Psoas muscle (tissue), 7 donors: ENCODE measurements at regions not wholly inside any gene's neighbourhood (a gene's known extent, or its start where the extent isn't known, plus 50 kb on each side); places are given as distances from the start of the nearest gene placed in this dataset.

Experiments used
- ATAC-seq, 4 donors: fragments of 200-7000 bp; cut with Tn5 transposase; one replicate each; pipeline ENCODE4 v1.9.1; 2020; ENCODE audit warnings: moderate library complexity in 3 of 4, mild to moderate bottlenecking in 2 of 4
- DNase-seq, 2 donors: peaks; one replicate each; pipeline ENCODE4 v3.0.0-alpha.2; 2020
- H3K27ac ChIP-seq: fragments of 200-600 bp; one replicate; pipeline ENCODE4 v1.8.0; 2022
- H3K27me3 ChIP-seq, 3 donors: fragments of 200-600 bp in 1 of 3; one replicate each; pipeline versions ENCODE4 v1.6.1 to v1.8.0; 2013 to 2022; ENCODE audit warnings: low read length in 2 of 3, mild to moderate bottlenecking in 2 of 3, moderate library complexity in 1 of 3; ENCODE audit not compliant: insufficient read depth in 3 of 3
- H3K36me3 ChIP-seq, 2 donors: fragments of 200-600 bp in 1 of 2; one replicate each; pipeline versions ENCODE4 v1.6.1 to v1.8.0; 2013 to 2022; ENCODE audit warnings: low read depth in 1 of 2, mild to moderate bottlenecking in 1 of 2, moderate library complexity in 1 of 2; ENCODE audit not compliant: insufficient read depth in 1 of 2
- H3K4me1 ChIP-seq: fragments of 200-600 bp; one replicate; pipeline ENCODE4 v1.8.0; 2022
- H3K4me3 ChIP-seq: fragments of 200-600 bp; one replicate; pipeline ENCODE4 v1.8.0; 2022; ENCODE audit warnings: mild to moderate bottlenecking
- H3K9me3 ChIP-seq: fragments of 200-600 bp; one replicate; pipeline ENCODE4 v1.8.0; 2022
- WGBS, 3 donors: extraction: QIAGEN DNeasy Blood & Tissue Kit; methylation state at CpG; one replicate each; pipeline versions ENCODE4 v1.1.6 to v1.1.7; 2013; 5-methylcytosine and 5-hydroxymethylcytosine counted together
- intact Hi-C, 2 donors: fragments of 100-400 bp; cut with DNase I; formaldehyde crosslinking; loops; one replicate each; pipeline versions ENCODE4 v1.11.0 to v1.14.2; 2022
- TF ChIP-seq, protein P1 (sequence below): fragments of 200-600 bp; IDR thresholded peaks from one replicate; pipeline ENCODE4 v1.8.0; 2022; ENCODE audit warnings: antibody characterized with exemption
- donor health status: healthy with polysubstance abuse.
- donor health status: DM: no; HTN: no; CAD: no; lungs with moderate emphysema.
- donor health status: Bipolar disorder and iron deficiency.
- donor health status: healthy.
- donor health status: DM: yes; HTN: yes; CAD: no.
- donor health status: DM: no; HTN: no; CAD: no.
- donor health status: DM: yes; HTN: yes; CAD: no.

DNA sequence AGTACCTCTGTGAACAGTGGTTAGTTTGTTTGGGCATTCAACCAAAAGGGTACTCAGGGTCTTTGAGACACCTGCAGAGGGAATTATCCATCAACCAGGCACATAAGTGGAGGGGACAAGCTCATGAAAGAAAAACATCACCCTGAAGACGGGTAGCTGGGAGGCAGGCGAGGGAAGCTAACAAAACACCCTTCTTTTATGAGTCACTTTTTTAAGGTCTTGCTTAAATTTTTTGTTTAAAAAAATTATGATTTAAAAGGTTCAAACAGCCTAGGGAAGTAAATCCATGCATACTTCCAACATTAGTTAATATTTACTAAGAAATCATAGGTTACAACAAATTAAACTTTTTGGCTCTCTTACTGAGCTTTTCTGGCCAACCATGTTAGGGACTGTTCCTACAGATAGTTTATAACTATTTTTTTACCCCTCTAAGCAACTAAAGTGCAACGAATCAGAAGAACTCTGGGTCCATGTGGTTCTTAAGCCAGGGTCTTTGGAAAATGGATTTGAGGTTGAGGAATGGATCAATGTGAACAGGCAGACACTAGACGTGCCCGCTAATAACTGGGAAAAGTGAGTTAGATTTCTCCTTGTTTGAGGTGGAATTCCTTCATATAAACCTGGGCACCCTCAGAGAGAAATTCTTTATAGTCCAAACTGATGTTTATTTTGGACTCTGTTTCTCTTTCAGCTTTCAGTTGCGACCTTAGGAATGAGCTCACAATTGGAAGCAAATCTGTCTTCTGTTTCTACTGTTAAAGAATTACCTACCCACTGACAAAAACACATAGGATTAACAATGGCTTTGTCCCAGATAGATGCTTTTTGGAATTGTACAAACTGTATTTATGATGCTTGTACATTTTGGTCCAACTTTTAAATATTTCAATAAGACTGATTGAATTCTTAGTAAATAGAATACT, 123.0 kb downstream of the LYPLAL1 start:
- TF ChIP-seq, protein P1, sequence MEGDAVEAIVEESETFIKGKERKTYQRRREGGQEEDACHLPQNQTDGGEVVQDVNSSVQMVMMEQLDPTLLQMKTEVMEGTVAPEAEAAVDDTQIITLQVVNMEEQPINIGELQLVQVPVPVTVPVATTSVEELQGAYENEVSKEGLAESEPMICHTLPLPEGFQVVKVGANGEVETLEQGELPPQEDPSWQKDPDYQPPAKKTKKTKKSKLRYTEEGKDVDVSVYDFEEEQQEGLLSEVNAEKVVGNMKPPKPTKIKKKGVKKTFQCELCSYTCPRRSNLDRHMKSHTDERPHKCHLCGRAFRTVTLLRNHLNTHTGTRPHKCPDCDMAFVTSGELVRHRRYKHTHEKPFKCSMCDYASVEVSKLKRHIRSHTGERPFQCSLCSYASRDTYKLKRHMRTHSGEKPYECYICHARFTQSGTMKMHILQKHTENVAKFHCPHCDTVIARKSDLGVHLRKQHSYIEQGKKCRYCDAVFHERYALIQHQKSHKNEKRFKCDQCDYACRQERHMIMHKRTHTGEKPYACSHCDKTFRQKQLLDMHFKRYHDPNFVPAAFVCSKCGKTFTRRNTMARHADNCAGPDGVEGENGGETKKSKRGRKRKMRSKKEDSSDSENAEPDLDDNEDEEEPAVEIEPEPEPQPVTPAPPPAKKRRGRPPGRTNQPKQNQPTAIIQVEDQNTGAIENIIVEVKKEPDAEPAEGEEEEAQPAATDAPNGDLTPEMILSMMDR = no peak
- no peak for ATAC-seq
- no peak overlapping the region for H3K27ac ChIP-seq
- no peaks in the 10 kb centered on the region for H3K4me1 ChIP-seq
- no peak for DNase-seq
- WGBS, 3 donors = 73 to 82% (median 78%) methylated on average over 6 of the region's 6 CpGs
- H3K9me3 ChIP-seq = no peaks in the 10 kb centered on the region
- no peaks in the 10 kb centered on the region for H3K27me3 ChIP-seq
- intact Hi-C loops = no loop called here
- H3K4me3 ChIP-seq = no peak overlapping the region
- peaks cover 0 to 27% of the 10 kb centered on the region in 2 donors for H3K36me3 ChIP-seq

DNA sequence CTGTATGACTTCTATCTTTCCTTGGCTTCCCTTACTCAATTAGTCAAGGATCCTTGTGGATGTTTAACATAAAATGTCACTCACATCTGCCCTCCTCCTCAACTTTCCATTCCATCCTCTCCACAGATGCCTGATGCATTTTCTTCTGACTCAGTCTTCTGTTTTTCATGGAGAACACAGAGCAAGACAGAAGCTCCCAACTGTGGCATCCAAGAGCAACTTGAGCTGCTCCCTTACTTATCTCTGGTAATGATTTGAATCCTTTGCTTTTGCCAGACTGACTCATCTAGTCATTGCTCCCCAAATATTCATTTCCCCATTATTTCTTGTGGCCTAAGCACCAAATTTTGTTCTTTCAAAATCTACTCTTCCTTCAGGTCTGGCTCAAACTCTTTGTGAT, 120.6 kb downstream of the LYPLAL1 start:
- Histone ChIP-seq H3K4me1 (no peaks in the 10 kb centered on the region), H3K27ac (no peak overlapping the region), H3K27me3 (no peaks in the 10 kb centered on the region), H3K4me3 (no peak overlapping the region), H3K36me3 (peaks cover 0 to 27% of the 10 kb centered on the region in 2 donors), H3K9me3 (no peaks in the 10 kb centered on the region)
- ATAC-seq (no peak), DNase-seq (no peak)
- intact Hi-C loops = no loop called here
- TF ChIP-seq, protein P1 = no peak

DNA sequence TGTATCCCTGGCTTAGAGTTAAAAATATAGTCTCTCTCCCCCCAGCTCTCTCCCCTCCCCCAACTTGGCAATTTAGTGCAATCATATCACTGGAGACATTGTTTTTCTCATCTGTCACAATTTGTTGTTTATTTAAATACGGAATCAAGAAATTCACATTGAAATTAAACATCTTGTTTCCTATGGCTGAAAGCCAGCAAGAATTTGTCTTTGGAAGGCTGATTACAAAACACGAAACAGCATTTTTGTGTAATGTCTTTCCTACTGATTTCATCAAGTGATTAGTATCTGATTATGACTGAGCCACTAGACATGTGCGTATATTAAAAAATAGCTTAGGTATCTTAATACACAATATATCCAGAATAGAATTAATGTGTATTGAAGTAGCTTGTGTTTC, 119.7 kb downstream of the LYPLAL1 start:
- DNase-seq (no peak), ATAC-seq (no peak)
- H3K27ac ChIP-seq = no peak overlapping the region
- WGBS, 3 donors = 61 to 75% (median 65%) methylated on average over 3 of the region's 3 CpGs
- H3K4me1 ChIP-seq = no peaks in the 10 kb centered on the region
- intact Hi-C loops = no loop called here
- TF ChIP-seq, protein P1 = no peak
- no peaks in the 10 kb centered on the region for H3K27me3 ChIP-seq
- no peaks in the 10 kb centered on the region for H3K9me3 ChIP-seq
- H3K4me3 ChIP-seq = no peak overlapping the region
- peaks cover 0 to 27% of the 10 kb centered on the region in 2 donors for H3K36me3 ChIP-seq

DNA sequence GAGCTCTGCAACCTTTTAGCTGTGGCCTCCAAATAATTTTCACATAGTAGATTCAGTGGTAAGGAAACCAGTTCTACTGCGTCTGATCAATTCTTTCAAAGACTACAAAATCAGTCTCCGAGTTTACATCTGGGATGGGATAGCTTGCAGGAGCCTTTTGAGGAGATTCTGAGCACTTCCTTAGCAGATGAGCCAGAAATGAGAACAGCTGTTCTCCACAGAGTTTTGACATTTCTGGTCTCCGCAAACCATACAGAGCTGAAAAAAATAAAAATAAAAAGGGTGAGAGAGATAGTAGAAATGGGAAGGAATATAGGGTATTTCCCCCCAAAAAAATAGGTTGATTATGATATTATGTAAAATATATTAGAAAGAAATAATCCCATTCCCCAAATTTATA, 119.3 kb downstream of the LYPLAL1 start:
- Histone ChIP-seq H3K27ac (no peak overlapping the region), H3K4me1 (no peaks in the 10 kb centered on the region), H3K9me3 (no peaks in the 10 kb centered on the region), H3K4me3 (no peak overlapping the region), H3K27me3 (no peaks in the 10 kb centered on the region), H3K36me3 (peaks cover 0 to 27% of the 10 kb centered on the region in 2 donors)
- intact Hi-C loops = no loop called here
- TF ChIP-seq, protein P1 = no peak
- no peak for DNase-seq
- no peak for ATAC-seq
- 61 to 80% (median 69%) methylated on average over 3 of the region's 3 CpGs for WGBS, 3 donors

DNA sequence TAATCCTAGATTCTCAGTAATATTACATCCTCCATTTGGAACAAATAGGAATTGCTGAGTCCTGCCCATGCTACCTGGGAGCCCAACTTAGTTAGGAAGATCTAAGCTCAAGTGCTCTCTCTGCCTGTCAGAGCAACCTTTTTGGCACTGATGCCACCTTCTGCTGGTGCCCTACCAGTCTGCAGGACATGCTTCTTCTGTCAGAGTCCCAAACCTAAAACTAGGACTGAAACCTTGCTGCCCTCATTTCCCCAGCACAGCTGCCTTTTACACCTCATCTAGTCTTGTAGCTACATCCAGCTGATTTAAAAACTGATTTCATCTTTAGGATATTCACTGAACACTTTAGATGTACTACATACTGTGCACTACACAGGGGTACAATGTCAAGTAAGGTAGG, 118.7 kb downstream of the LYPLAL1 start:
- DNase-seq = no peak
- Histone ChIP-seq H3K27me3 (no peaks in the 10 kb centered on the region), H3K4me3 (no peak overlapping the region), H3K27ac (no peak overlapping the region), H3K9me3 (no peaks in the 10 kb centered on the region), H3K36me3 (peaks cover 0 to 29% of the 10 kb centered on the region in 2 donors), H3K4me1 (no peaks in the 10 kb centered on the region)
- intact Hi-C loops = no loop called here
- ATAC-seq = no peak
- TF ChIP-seq, protein P1 = no peak
